ENCODE measurements at regions not wholly inside any gene's neighbourhood (a gene's known extent, or its start where the extent isn't known, plus 50 kb on each side); places are given as distances from the start of the nearest gene placed in this dataset.
"Not testable (repeated sequence)": the region's sequence is repeated elsewhere in the genome, so short reads cannot be mapped to it uniquely, and the experiment has no call there.

- Histone ChIP-seq H3K9ac (ENCODE audit: low read length) (no peak overlapping the region), H3K27ac (ENCODE audit: low read depth, low read length) (no peak overlapping the region), H3K4me1 (ENCODE audit: insufficient read depth, low read length) (peaks cover 5% of the 10 kb centered on the region), H3K36me3 (ENCODE audit: insufficient read depth, low read length) (no peaks in the 10 kb centered on the region), H3K4me3 (ENCODE audit: low read depth in 1 of 2, low read length in 2 of 2) (no peak overlapping the region), H3K9me3 (ENCODE audit: low read length) (no peaks in the 10 kb centered on the region), H3K27me3 (ENCODE audit: control insufficient read depth in 1 of 2, insufficient read depth in 2 of 2, low read length in 2 of 2) (no peaks in the 10 kb centered on the region)
Measured at GRCh38 chr22:26958378-26958777, 301.0 kb downstream of the MIAT start.

GRCh38 chr22:26964642-26965041 is 307.3 kb downstream of the MIAT start:
- Histone ChIP-seq H3K9me3 (ENCODE audit: low read length) (no peaks in the 10 kb centered on the region), H3K9ac (ENCODE audit: low read length) (no peak overlapping the region), H3K4me1 (ENCODE audit: insufficient read depth, low read length) (no peaks in the 10 kb centered on the region), H3K36me3 (ENCODE audit: insufficient read depth, low read length) (no peaks in the 10 kb centered on the region), H3K4me3 (ENCODE audit: low read depth in 1 of 2, low read length in 2 of 2) (no peak overlapping the region), H3K27ac (ENCODE audit: low read depth, low read length) (no peak overlapping the region), H3K27me3 (ENCODE audit: control insufficient read depth in 1 of 2, insufficient read depth in 2 of 2, low read length in 2 of 2) (no peaks in the 10 kb centered on the region)

- no peak overlapping the region for H3K9ac ChIP-seq (ENCODE audit: low read length)
- no peaks in the 10 kb centered on the region for H3K36me3 ChIP-seq (ENCODE audit: insufficient read depth, low read length)
- no peaks in the 10 kb centered on the region for H3K27me3 ChIP-seq (ENCODE audit: control insufficient read depth in 1 of 2, insufficient read depth in 2 of 2, low read length in 2 of 2)
- H3K27ac ChIP-seq (ENCODE audit: low read depth, low read length), result no peak overlapping the region
- H3K9me3 ChIP-seq (ENCODE audit: low read length), result no peaks in the 10 kb centered on the region
- no peak overlapping the region for H3K4me3 ChIP-seq (ENCODE audit: low read depth in 1 of 2, low read length in 2 of 2)
- H3K4me1 ChIP-seq (ENCODE audit: insufficient read depth, low read length), result no peaks in the 10 kb centered on the region
Measured at GRCh38 chr22:26967282-26967681, 309.9 kb downstream of the MIAT start.

DNA sequence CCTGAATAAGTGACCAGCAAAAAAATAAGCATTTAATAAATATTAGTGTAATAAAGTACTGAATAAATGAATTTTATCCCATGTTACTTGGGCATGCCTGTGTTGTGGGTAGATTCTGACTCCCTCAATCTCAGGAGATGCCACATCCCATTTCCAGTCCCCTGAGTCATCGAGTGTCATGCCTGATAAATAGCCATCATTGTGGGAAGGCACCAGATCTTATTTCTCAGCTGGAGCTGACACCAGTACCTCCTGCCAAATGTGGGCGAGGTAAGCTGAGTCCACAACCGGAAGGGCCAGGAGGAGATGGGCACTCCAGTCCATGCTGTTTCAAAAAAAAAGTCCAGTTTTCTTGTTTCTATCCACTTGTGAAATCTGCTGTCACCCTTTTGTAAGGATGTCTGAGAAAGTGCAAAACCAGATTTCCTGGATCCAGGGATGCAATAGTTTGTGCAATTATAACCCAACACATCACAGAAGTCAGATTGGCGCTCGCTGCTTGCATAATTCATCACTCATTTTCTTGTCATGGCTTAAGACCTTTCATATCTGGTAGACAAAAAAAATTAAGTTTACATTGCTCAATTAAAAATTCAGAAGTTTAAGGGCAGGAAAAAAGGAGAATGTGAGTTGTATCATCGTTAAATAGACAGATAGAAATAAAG is 311.6 kb downstream of the MIAT start:
- Histone ChIP-seq H3K27ac (ENCODE audit: low read depth, low read length) (no peak overlapping the region), H3K36me3 (ENCODE audit: insufficient read depth, low read length) (no peaks in the 10 kb centered on the region), H3K9ac (ENCODE audit: low read length) (no peak overlapping the region), H3K27me3 (ENCODE audit: control insufficient read depth in 1 of 2, insufficient read depth in 2 of 2, low read length in 2 of 2) (no peaks in the 10 kb centered on the region), H3K4me1 (ENCODE audit: insufficient read depth, low read length) (no peaks in the 10 kb centered on the region), H3K9me3 (ENCODE audit: low read length) (no peaks in the 10 kb centered on the region), H3K4me3 (ENCODE audit: low read depth in 1 of 2, low read length in 2 of 2) (no peak overlapping the region)

GRCh38 chr22:26970809-26971394 is 313.5 kb downstream of the MIAT start:
- no peaks in the 10 kb centered on the region for H3K36me3 ChIP-seq (ENCODE audit: insufficient read depth, low read length)
- H3K27me3 ChIP-seq (ENCODE audit: control insufficient read depth in 1 of 2, insufficient read depth in 2 of 2, low read length in 2 of 2), result no peaks in the 10 kb centered on the region
- H3K4me1 ChIP-seq (ENCODE audit: insufficient read depth, low read length), result no peaks in the 10 kb centered on the region

DNA sequence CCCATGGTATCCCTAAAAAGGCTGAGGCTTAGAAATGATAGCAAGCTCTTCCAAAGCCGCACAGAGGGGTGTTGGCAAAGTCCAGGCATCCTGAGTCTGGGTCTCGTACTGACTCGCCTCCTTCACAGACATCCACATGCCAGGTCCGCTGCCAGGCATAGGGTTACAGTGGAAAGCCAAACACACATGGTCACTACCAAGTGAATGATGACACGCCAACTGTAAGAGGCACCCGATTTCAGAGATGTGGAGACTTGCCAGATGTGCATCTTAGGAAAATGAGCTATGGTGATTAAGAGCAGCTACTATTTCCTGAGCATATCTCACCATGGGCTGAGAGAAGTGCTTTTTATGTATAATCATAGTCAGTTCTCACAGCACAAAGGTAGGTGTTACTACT is 314.9 kb downstream of the MIAT start:
- Histone ChIP-seq H3K27ac (ENCODE audit: low read depth, low read length) (no peak overlapping the region), H3K27me3 (ENCODE audit: control insufficient read depth in 1 of 2, insufficient read depth in 2 of 2, low read length in 2 of 2) (no peaks in the 10 kb centered on the region), H3K9ac (ENCODE audit: low read length) (no peak overlapping the region), H3K36me3 (ENCODE audit: insufficient read depth, low read length) (no peaks in the 10 kb centered on the region), H3K9me3 (ENCODE audit: low read length) (no peaks in the 10 kb centered on the region), H3K4me3 (ENCODE audit: low read depth in 1 of 2, low read length in 2 of 2) (no peak overlapping the region), H3K4me1 (ENCODE audit: insufficient read depth, low read length) (no peaks in the 10 kb centered on the region)

More at GRCh38 chr22:26970809-26971394, 313.5 kb downstream of the MIAT start:
- H3K9me3 ChIP-seq (ENCODE audit: low read length), result no peaks in the 10 kb centered on the region
- H3K4me3 ChIP-seq (ENCODE audit: low read depth in 1 of 2, low read length in 2 of 2), result no peak overlapping the region
- H3K9ac ChIP-seq (ENCODE audit: low read length), result no peak overlapping the region
- no peak overlapping the region for H3K27ac ChIP-seq (ENCODE audit: low read depth, low read length)

GRCh38 chr22:26972915-26973314 is 315.5 kb downstream of the MIAT start:
- not testable (repeated sequence) for H3K27ac ChIP-seq (ENCODE audit: low read depth, low read length); H3K4me1 ChIP-seq (ENCODE audit: insufficient read depth, low read length); H3K9ac ChIP-seq (ENCODE audit: low read length); H3K9me3 ChIP-seq (ENCODE audit: low read length); H3K27me3 ChIP-seq (ENCODE audit: control insufficient read depth in 1 of 2, insufficient read depth in 2 of 2, low read length in 2 of 2); H3K36me3 ChIP-seq (ENCODE audit: insufficient read depth, low read length); H3K4me3 ChIP-seq (ENCODE audit: low read depth in 1 of 2, low read length in 2 of 2)

DNA sequence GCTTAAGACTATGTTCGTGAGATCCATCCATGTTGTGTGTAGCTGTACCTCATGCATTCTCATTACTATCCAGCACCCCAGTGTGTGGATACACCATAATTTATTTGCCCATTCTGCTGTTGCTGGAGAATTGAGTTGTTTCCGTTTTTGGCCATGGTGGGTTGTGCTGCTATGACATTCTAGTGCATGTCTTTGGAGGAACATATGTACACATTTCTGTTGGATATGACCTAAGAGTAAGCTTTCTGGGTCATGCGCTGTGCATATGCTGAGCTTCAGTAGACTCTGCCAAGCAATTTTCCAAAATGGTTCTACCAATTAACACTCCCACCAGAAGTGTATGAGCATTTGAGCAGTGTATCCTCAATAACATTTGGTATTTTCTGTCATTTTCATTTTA is 316.6 kb downstream of the MIAT start:
- no peak overlapping the region for H3K9ac ChIP-seq (ENCODE audit: low read length)
- H3K4me3 ChIP-seq (ENCODE audit: low read depth in 1 of 2, low read length in 2 of 2), result no peak overlapping the region
- no peak overlapping the region for H3K27ac ChIP-seq (ENCODE audit: low read depth, low read length)
- H3K36me3 ChIP-seq (ENCODE audit: insufficient read depth, low read length), result no peaks in the 10 kb centered on the region
- H3K9me3 ChIP-seq (ENCODE audit: low read length), result no peaks in the 10 kb centered on the region
- no peaks in the 10 kb centered on the region for H3K4me1 ChIP-seq (ENCODE audit: insufficient read depth, low read length)
- no peaks in the 10 kb centered on the region for H3K27me3 ChIP-seq (ENCODE audit: control insufficient read depth in 1 of 2, insufficient read depth in 2 of 2, low read length in 2 of 2)

- Histone ChIP-seq H3K27ac (ENCODE audit: low read depth, low read length) (no peak overlapping the region), H3K27me3 (ENCODE audit: control insufficient read depth in 1 of 2, insufficient read depth in 2 of 2, low read length in 2 of 2) (no peaks in the 10 kb centered on the region), H3K9me3 (ENCODE audit: low read length) (no peaks in the 10 kb centered on the region), H3K4me1 (ENCODE audit: insufficient read depth, low read length) (peaks cover under 1% of the 10 kb centered on the region), H3K9ac (ENCODE audit: low read length) (no peak overlapping the region), H3K36me3 (ENCODE audit: insufficient read depth, low read length) (no peaks in the 10 kb centered on the region), H3K4me3 (ENCODE audit: low read depth in 1 of 2, low read length in 2 of 2) (no peak overlapping the region)
Measured at GRCh38 chr22:26974914-26975803, 317.8 kb downstream of the MIAT start.

DNA sequence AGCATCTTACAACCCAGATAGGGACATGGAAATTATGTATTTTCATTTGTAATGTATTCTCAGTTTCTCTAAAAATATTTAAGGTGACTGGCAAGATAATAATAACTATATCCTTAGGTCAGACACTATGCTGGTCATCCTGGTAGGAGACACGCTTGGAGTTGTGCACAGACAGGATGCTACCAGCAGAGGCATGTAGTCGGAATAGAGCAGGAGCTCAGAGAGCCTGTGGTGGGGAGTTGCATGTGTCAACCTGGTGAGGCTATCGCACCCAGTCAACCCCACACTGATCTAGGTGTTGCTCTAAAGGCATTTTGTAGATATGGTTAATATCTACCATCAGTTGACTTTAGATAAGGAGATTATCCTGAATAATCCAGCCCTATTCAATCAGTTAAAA is 318.5 kb downstream of the MIAT start:
- Histone ChIP-seq H3K4me1 (ENCODE audit: insufficient read depth, low read length) (peaks cover 8% of the 10 kb centered on the region), H3K9ac (ENCODE audit: low read length) (no peak overlapping the region), H3K27ac (ENCODE audit: low read depth, low read length) (no peak overlapping the region), H3K9me3 (ENCODE audit: low read length) (no peaks in the 10 kb centered on the region), H3K27me3 (ENCODE audit: control insufficient read depth in 1 of 2, insufficient read depth in 2 of 2, low read length in 2 of 2) (no peaks in the 10 kb centered on the region), H3K36me3 (ENCODE audit: insufficient read depth, low read length) (no peaks in the 10 kb centered on the region), H3K4me3 (ENCODE audit: low read depth in 1 of 2, low read length in 2 of 2) (no peak overlapping the region)

- Histone ChIP-seq H3K9ac (ENCODE audit: low read length) (no peak overlapping the region), H3K36me3 (ENCODE audit: insufficient read depth, low read length) (no peaks in the 10 kb centered on the region), H3K4me1 (ENCODE audit: insufficient read depth, low read length) (peaks cover 16% of the 10 kb centered on the region), H3K9me3 (ENCODE audit: low read length) (no peaks in the 10 kb centered on the region), H3K4me3 (ENCODE audit: low read depth in 1 of 2, low read length in 2 of 2) (no peak overlapping the region), H3K27ac (ENCODE audit: low read depth, low read length) (no peak overlapping the region), H3K27me3 (ENCODE audit: control insufficient read depth in 1 of 2, insufficient read depth in 2 of 2, low read length in 2 of 2) (no peaks in the 10 kb centered on the region)
Measured at GRCh38 chr22:26977741-26978376, 320.5 kb downstream of the MIAT start.

Measured in muscle layer of colon (tissue), 2 donors.